H1 (cell line): ENCODE measurements at regions not wholly inside any gene's neighbourhood (a gene's known extent, or its start where the extent isn't known, plus 50 kb on each side); places are given as distances from the start of the nearest gene placed in this dataset.

Experiments used
- CHD7 ChIP-seq: fragments of 300-600 bp; sonication (generic); IDR thresholded peaks from 2 replicates; pipeline ENCODE4 v1.7.1; 2012; ENCODE audit warnings: low read length, moderate library complexity, mild to moderate bottlenecking, inconsistent platforms; ENCODE audit not compliant: insufficient replicate concordance
- CTCF ChIP-seq, 3 experiments: IDR thresholded peaks; 1 replicate in 2 of 3; 2 replicates in 1 of 3; pipeline versions ENCODE4 v1.5.1 to v1.6.1; 2011; ENCODE audit warnings: low read length in 3 of 3, mild to moderate bottlenecking in 3 of 3, inconsistent platforms in 2 of 3, low read depth in 1 of 3, moderate library complexity in 1 of 3; ENCODE audit not compliant: insufficient read depth in 1 of 3; ENCODE audit errors: control extremely low read depth in 1 of 3
- GTF2F1 ChIP-seq: IDR thresholded peaks from 2 replicates; pipeline ENCODE4 v1.6.1; 2012; ENCODE audit warnings: low read depth, low read length, improper control_type of control experiment, borderline replicate concordance
- KDM4A ChIP-seq: IDR thresholded peaks from one replicate; pipeline ENCODE4 v1.7.1; 2012; ENCODE audit warnings: low read depth, mild to moderate bottlenecking, moderate library complexity, low read length, inconsistent platforms; ENCODE audit not compliant: severe bottlenecking
- POLR2A ChIP-seq, 2 experiments: IDR thresholded peaks; 1 replicate in 1 of 2; 2 replicates in 1 of 2; pipeline ENCODE4 v1.6.1; 2011; ENCODE audit warnings: low read depth in 2 of 2, low read length in 2 of 2, mild to moderate bottlenecking in 2 of 2; ENCODE audit errors: control extremely low read depth in 1 of 2
- SRF ChIP-seq: IDR thresholded peaks from 2 replicates; pipeline ENCODE4 v1.6.1; 2011; ENCODE audit warnings: mild to moderate bottlenecking, low read depth, low read length, moderate library complexity

- TF ChIP-seq CHD7: no peak
- TF ChIP-seq GTF2F1: no peak
- TF ChIP-seq SRF: no peak
- no peak for TF ChIP-seq CTCF (IDR thresholded peaks at IDR 0.05; ENCODE audit: control extremely low read depth in 1 of 3, insufficient read depth in 1 of 3, low read depth in 1 of 3, low read length in 3 of 3)
- TF ChIP-seq POLR2A (IDR thresholded peaks at IDR 0.05; ENCODE audit: control extremely low read depth in 1 of 2, low read depth in 2 of 2, low read length in 2 of 2): no peak
- TF ChIP-seq KDM4A: no peak
Measured at GRCh38 chr18:25704494-25704893, 352.5 kb upstream of the ZNF521 start (continued).
